Upper lobe of left lung (tissue), 4 donors: ENCODE measurements at regions not wholly inside any gene's neighbourhood (a gene's known extent, or its start where the extent isn't known, plus 50 kb on each side); places are given as distances from the start of the nearest gene placed in this dataset.

Experiments used
- EP300 ChIP-seq, 4 donors: sonication (generic); formaldehyde crosslinking; IDR thresholded peaks; one replicate each; pipeline ENCODE4 v1.5.1; 2017; ENCODE audit warnings: antibody characterized with exemption in 4 of 4, control low read depth in 2 of 4
- TF ChIP-seq, protein P1 (sequence below), 6 experiments: fragments of 450-650 bp in 4 of 6; fragments of 200-600 bp in 2 of 6; sonication (generic) in 2 of 6; IDR thresholded peaks; one replicate each; pipeline ENCODE4 v1.5.1; 2016 to 2019; ENCODE audit warnings: antibody characterized with exemption in 6 of 6

DNA sequence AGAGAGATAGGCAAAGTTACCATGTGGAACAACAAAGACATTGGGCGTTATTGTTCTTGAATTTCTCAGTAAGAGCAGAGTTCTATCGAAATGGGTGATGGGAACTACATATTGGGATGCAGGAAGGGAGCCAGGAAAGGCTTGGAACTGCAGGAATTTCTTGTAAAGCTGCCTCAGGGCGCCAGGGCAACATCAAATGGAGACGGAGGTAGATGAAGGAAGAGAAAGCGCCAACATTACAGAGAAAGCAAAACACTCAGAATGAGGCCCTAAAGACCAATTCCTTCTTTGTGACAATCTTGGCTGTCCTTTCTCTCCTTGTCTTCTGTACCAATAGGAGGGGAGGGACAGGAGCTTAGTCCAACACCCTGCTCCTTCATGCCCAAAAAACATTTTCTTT, 148.4 kb downstream of the RPAP3 start:
- TF ChIP-seq EP300 (IDR thresholded peaks at IDR 0.05), result no peak
- TF ChIP-seq, protein P1, sequence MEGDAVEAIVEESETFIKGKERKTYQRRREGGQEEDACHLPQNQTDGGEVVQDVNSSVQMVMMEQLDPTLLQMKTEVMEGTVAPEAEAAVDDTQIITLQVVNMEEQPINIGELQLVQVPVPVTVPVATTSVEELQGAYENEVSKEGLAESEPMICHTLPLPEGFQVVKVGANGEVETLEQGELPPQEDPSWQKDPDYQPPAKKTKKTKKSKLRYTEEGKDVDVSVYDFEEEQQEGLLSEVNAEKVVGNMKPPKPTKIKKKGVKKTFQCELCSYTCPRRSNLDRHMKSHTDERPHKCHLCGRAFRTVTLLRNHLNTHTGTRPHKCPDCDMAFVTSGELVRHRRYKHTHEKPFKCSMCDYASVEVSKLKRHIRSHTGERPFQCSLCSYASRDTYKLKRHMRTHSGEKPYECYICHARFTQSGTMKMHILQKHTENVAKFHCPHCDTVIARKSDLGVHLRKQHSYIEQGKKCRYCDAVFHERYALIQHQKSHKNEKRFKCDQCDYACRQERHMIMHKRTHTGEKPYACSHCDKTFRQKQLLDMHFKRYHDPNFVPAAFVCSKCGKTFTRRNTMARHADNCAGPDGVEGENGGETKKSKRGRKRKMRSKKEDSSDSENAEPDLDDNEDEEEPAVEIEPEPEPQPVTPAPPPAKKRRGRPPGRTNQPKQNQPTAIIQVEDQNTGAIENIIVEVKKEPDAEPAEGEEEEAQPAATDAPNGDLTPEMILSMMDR (IDR thresholded peaks at IDR 0.05), result no peak
